Esophagus muscularis mucosa (tissue), 4 donors: ENCODE measurements at regions not wholly inside any gene's neighbourhood (a gene's known extent, or its start where the extent isn't known, plus 50 kb on each side); places are given as distances from the start of the nearest gene placed in this dataset.

Source experiments
- CTCF ChIP-seq, 3 experiments: fragments of 200-600 bp in 2 of 3; fragments of 450-650 bp in 1 of 3; sonication (generic) in 2 of 3; IDR thresholded peaks; one replicate each; pipeline ENCODE4 v1.5.1; 2017 to 2019; ENCODE audit warnings: antibody characterized with exemption in 3 of 3, mild to moderate bottlenecking in 2 of 3, moderate library complexity in 1 of 3
- EP300 ChIP-seq: sonication (generic); formaldehyde crosslinking; IDR thresholded peaks from one replicate; pipeline ENCODE4 v1.6.1; 2017; ENCODE audit warnings: antibody characterized with exemption
- POLR2AphosphoS5 ChIP-seq, 2 donors: sonication (generic); formaldehyde crosslinking; IDR thresholded peaks; one replicate each; pipeline ENCODE4 v1.6.1; 2017; ENCODE audit warnings: antibody characterized with exemption in 2 of 2

DNA sequence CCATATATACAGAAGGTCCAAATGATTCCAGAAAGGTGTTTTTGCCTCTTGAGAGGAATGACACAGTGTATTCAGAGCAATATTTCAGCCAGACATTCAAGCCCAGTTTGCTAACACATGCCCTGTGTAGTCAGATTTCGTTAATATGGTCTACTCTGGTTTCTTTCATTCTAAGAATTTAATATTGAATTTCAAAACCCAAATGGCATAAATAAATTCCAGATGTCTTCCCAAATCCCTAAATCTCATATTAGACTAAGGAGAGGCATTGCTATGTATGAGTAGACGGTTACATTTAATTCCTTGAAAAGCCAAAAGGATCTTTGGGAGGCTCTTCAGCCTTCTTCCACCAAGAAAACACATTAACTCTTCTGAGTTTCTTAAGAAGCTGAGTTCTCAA, 66.3 kb upstream of the C1QTNF7 start:
- TF ChIP-seq CTCF (IDR thresholded peaks at IDR 0.05) (no peak), EP300 (no peak), POLR2AphosphoS5 (IDR thresholded peaks at IDR 0.05) (no peak)
